Kidney (tissue), 13 donors: ENCODE measurements at regions not wholly inside any gene's neighbourhood (a gene's known extent, or its start where the extent isn't known, plus 50 kb on each side); places are given as distances from the start of the nearest gene placed in this dataset.
"Not testable (repeated sequence)": the region's sequence is repeated elsewhere in the genome, so short reads cannot be mapped to it uniquely, and the experiment has no call there.

Source experiments
- DNase-seq, 5 donors: peaks; one replicate each; pipeline ENCODE4 v3.0.0-alpha.2; 2013 to 2020
- FAIRE-seq: peaks from 2 replicates; lab custom pipeline; 2012; peaks lifted over from hg19 to GRCh38; lab: Jason Lieb, UNC
- H3K27ac ChIP-seq, 2 donors: one replicate each; pipeline ENCODE4 v1.7.0; 2013; ENCODE audit warnings: low read depth in 2 of 2, low read length in 2 of 2, inconsistent platforms in 1 of 2
- H3K27me3 ChIP-seq: one replicate; pipeline ENCODE4 v1.7.1; 2013; ENCODE audit warnings: low read length, inconsistent platforms; ENCODE audit not compliant: control insufficient read depth, insufficient read depth
- H3K36me3 ChIP-seq, 3 donors: one replicate each; pipeline versions ENCODE4 v1.7.0 to v1.7.1; 2013; ENCODE audit warnings: low read length in 3 of 3, control low read depth in 1 of 3, inconsistent platforms in 1 of 3; ENCODE audit not compliant: insufficient read depth in 3 of 3, control insufficient read depth in 2 of 3
- H3K4me1 ChIP-seq, 3 donors: one replicate each; pipeline versions ENCODE4 v1.7.0 to v1.7.1; 2013; ENCODE audit warnings: low read length in 3 of 3, inconsistent platforms in 1 of 3, low read depth in 1 of 3; ENCODE audit not compliant: control insufficient read depth in 2 of 3, insufficient read depth in 2 of 3
- H3K4me3 ChIP-seq, 3 donors: one replicate each; pipeline versions ENCODE4 v1.7.0 to v1.8.1; 2013; ENCODE audit warnings: low read length in 3 of 3, control low read depth in 1 of 3, inconsistent platforms in 1 of 3
- H3K9ac ChIP-seq, 3 donors: one replicate each; pipeline versions ENCODE4 v1.7.0 to v1.7.1; 2013; ENCODE audit warnings: low read length in 3 of 3, control low read depth in 1 of 3, inconsistent platforms in 1 of 3
- H3K9me3 ChIP-seq, 3 donors: one replicate each; pipeline versions ENCODE4 v1.7.0 to v1.7.1; 2013; ENCODE audit warnings: low read length in 3 of 3, control low read depth in 1 of 3, inconsistent platforms in 1 of 3; ENCODE audit not compliant: control insufficient read depth in 2 of 3, insufficient read depth in 1 of 3
- CTCF ChIP-seq: IDR thresholded peaks from 3 replicates; pipeline ENCODE4 v1.5.1; 2012; ENCODE audit warnings: mild to moderate bottlenecking, moderate library complexity, borderline replicate concordance; ENCODE audit not compliant: insufficient read depth; ENCODE audit errors: extremely low read depth
- intact Hi-C: fragments of 100-400 bp; cut with DNase I; formaldehyde crosslinking; loops from one replicate; pipeline ENCODE4 v1.11.1; 2022
- donor health status: control.
- donor health status: control.
- donor health status: control.
- donor health status: control.
- donor health status: control.
- donor health status: DM: yes; HTN: yes; CAD: no.
- donor health status: Normal renal cell carcinoma (clear cell type).

- Histone ChIP-seq H3K4me1 (no peaks in the 10 kb centered on the region), H3K9ac (no peak overlapping the region), H3K4me3 (no peak overlapping the region), H3K9me3 (no peaks in the 10 kb centered on the region), H3K27me3 (no peaks in the 10 kb centered on the region), H3K27ac (no peak overlapping the region), H3K36me3 (no peaks in the 10 kb centered on the region)
- TF ChIP-seq CTCF = no peak
- no peak for DNase-seq
- no peak for FAIRE-seq
- intact Hi-C loops = no loop called here
Measured at GRCh38 chr13:21889651-21890050, 218.8 kb downstream of the FGF9 start.

DNA sequence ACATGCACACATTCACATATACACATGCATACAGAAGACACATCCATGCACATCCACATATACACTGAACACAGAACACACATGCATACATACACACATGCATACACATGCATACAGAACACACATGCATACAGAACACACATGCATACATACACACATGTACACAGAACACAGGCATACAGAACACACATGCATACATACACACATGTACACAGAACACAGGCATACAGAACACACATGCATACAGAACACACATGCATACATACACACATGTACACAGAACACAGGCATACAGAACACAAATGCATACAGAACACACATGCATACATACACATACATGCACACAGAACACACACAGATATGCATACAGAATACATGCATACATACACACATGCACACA is 219.3 kb downstream of the FGF9 start:
- DNase-seq, intact Hi-C loops: not testable (repeated sequence)

GRCh38 chr13:21894091-21894490 is 223.2 kb downstream of the FGF9 start:
- TF ChIP-seq CTCF = no peak
- no peak overlapping the region for H3K9ac ChIP-seq
- no peaks in the 10 kb centered on the region for H3K9me3 ChIP-seq
- FAIRE-seq = no peak
- no peaks in the 10 kb centered on the region for H3K4me1 ChIP-seq
- DNase-seq = no peak
- intact Hi-C loops = no loop called here
- H3K36me3 ChIP-seq = no peaks in the 10 kb centered on the region
- H3K27me3 ChIP-seq = no peaks in the 10 kb centered on the region
- no peak overlapping the region for H3K27ac ChIP-seq
- H3K4me3 ChIP-seq = no peak overlapping the region

More for the DNA sequence above, 219.3 kb downstream of the FGF9 start:
- not testable (repeated sequence) for H3K36me3 ChIP-seq, H3K9me3 ChIP-seq, H3K9ac ChIP-seq, H3K27me3 ChIP-seq, H3K27ac ChIP-seq, H3K4me3 ChIP-seq, H3K4me1 ChIP-seq, FAIRE-seq

DNA sequence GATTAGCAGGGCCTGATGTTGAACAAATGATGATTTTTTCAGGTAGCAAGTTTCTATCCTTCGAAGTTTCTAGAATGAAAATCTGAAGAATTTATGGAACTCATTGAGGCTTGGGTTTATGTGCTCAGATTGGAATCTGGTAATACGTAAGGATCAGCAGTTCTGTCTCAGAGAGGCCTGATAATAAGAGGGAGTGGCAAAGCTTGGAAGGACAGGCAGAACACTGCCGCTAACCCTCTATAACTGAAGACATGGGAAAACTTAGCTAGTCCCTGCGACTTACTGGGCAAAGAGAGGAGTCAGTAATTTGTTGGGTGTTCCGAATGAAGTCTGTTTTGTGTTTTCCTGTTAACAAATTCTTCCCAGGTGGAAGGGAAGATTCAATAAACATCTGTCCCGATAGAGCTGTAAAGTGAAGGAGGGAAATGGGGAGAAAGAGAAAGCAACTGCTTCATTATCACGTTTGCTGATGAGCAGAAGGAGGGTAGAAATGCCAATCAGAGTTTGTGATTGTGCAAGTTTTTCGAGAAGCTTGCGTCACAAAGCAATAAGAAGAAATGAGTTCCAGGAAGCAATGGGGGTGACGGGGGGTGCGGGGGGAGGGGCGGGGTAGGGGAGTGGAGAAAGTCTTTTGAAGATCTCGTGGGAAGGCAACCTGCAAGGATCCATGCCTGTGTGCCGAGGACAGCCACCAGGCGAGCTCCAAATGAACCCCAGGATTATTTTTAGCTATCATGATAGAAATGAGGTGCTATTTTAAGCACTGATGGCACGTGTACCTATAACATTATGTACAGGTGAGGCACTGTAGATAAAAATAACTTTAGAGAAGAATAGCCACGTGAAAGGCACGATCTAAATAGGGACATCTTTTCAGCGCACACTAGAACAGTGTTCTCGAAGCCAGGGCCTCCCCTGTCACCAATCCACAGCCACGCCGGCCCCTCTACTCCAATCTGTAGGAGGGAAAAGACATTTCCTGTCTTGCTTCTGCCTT is 224.1 kb downstream of the FGF9 start:
- H3K9me3 ChIP-seq = no peaks in the 10 kb centered on the region
- DNase-seq (no peak), FAIRE-seq (no peak)
- no peaks in the 10 kb centered on the region for H3K27me3 ChIP-seq
- no peaks in the 10 kb centered on the region for H3K36me3 ChIP-seq
- no peaks in the 10 kb centered on the region for H3K4me1 ChIP-seq
- no peak overlapping the region for H3K27ac ChIP-seq
- H3K9ac ChIP-seq = no peak overlapping the region
- no peak for TF ChIP-seq CTCF
- H3K4me3 ChIP-seq = no peak overlapping the region
- intact Hi-C loops = no loop called here
